H9 (cell line): ENCODE measurements at regions not wholly inside any gene's neighbourhood (a gene's known extent, or its start where the extent isn't known, plus 50 kb on each side); places are given as distances from the start of the nearest gene placed in this dataset.

Experiments used
- DNase-seq: peaks from one replicate; pipeline ENCODE4 v3.0.0-alpha.2; 2017
- H2AFZ ChIP-seq: one replicate; pipeline ENCODE4 v1.6.1; 2013; ENCODE audit warnings: mild to moderate bottlenecking, low read length, control low read depth, moderate library complexity
- H2AK5ac ChIP-seq: 2 replicates; pipeline ENCODE4 v1.6.1; 2013; ENCODE audit warnings: low read length, control low read depth, mixed read lengths; ENCODE audit not compliant: insufficient read length
- H2BK120ac ChIP-seq: one replicate; pipeline ENCODE4 v1.6.1; 2013; ENCODE audit warnings: low read depth, mild to moderate bottlenecking, low read length, control low read depth, inconsistent platforms; ENCODE audit not compliant: poor library complexity, severe bottlenecking
- H2BK12ac ChIP-seq: 2 replicates; pipeline ENCODE4 v1.6.1; 2013; ENCODE audit warnings: low read length, control low read depth, mixed read lengths, low read depth; ENCODE audit not compliant: insufficient read length
- H2BK15ac ChIP-seq: 2 replicates; pipeline ENCODE4 v1.6.1; 2013; ENCODE audit warnings: low read depth, low read length, control low read depth
- H2BK20ac ChIP-seq: one replicate; pipeline ENCODE4 v1.6.1; 2013; ENCODE audit warnings: low read depth, mild to moderate bottlenecking, low read length, control low read depth, inconsistent platforms; ENCODE audit not compliant: poor library complexity, severe bottlenecking
- H2BK5ac ChIP-seq: 2 replicates; pipeline ENCODE4 v1.6.1; 2013; ENCODE audit warnings: low read length, control low read depth, mixed read lengths; ENCODE audit not compliant: insufficient read length
- H3K14ac ChIP-seq: 2 replicates; pipeline ENCODE4 v1.6.1; 2013; ENCODE audit warnings: low read length, control low read depth; ENCODE audit not compliant: insufficient read depth
- H3K18ac ChIP-seq: 2 replicates; pipeline ENCODE4 v1.6.1; 2013; ENCODE audit warnings: low read depth, mild to moderate bottlenecking, mixed read lengths, low read length, control low read depth; ENCODE audit not compliant: insufficient read length
- H3K23ac ChIP-seq: 2 replicates; pipeline ENCODE4 v1.6.1; 2013; ENCODE audit warnings: low read length, control low read depth, mixed read lengths, low read depth; ENCODE audit not compliant: insufficient read length
- H3K23me2 ChIP-seq: 2 replicates; pipeline ENCODE4 v1.6.1; 2013; ENCODE audit warnings: low read depth, mild to moderate bottlenecking, mixed read lengths, low read length, control low read depth; ENCODE audit not compliant: insufficient read length, poor library complexity, severe bottlenecking
- H3K27ac ChIP-seq: 2 replicates; pipeline ENCODE4 v1.5.1; 2013; ENCODE audit warnings: low read length, control low read depth, mixed read lengths, low read depth; ENCODE audit not compliant: insufficient read length
- H3K27me3 ChIP-seq: 2 replicates; pipeline ENCODE4 v1.6.1; 2013; ENCODE audit warnings: low read length, control low read depth, inconsistent platforms; ENCODE audit not compliant: insufficient read depth
- H3K4ac ChIP-seq: 2 replicates; pipeline ENCODE4 v1.6.1; 2013; ENCODE audit warnings: low read depth, mild to moderate bottlenecking, control low read depth, inconsistent platforms, low read length, moderate library complexity
- H3K4me1 ChIP-seq: 2 replicates; pipeline ENCODE4 v1.6.1; 2013; ENCODE audit warnings: low read length, control low read depth, inconsistent platforms; ENCODE audit not compliant: insufficient read depth
- H3K4me2 ChIP-seq: 2 replicates; pipeline ENCODE4 v1.6.1; 2013; ENCODE audit warnings: low read length, control low read depth, mixed read lengths; ENCODE audit not compliant: insufficient read length, insufficient read depth
- H3K56ac ChIP-seq: 2 replicates; pipeline ENCODE4 v1.6.1; 2013; ENCODE audit warnings: low read depth, mild to moderate bottlenecking, mixed read lengths, low read length, control low read depth; ENCODE audit not compliant: insufficient read length
- H3K79me1 ChIP-seq: 2 replicates; pipeline ENCODE4 v1.6.1; 2013; ENCODE audit warnings: low read depth, mild to moderate bottlenecking, moderate library complexity, low read length, control low read depth, inconsistent platforms; ENCODE audit not compliant: insufficient read depth, poor library complexity, severe bottlenecking
- H3K79me2 ChIP-seq: 2 replicates; pipeline ENCODE4 v1.6.1; 2013; ENCODE audit warnings: low read length, control low read depth, inconsistent platforms; ENCODE audit not compliant: insufficient read depth
- H3K9ac ChIP-seq: 2 replicates; pipeline ENCODE4 v1.6.1; 2013; ENCODE audit warnings: low read length, control low read depth, mixed read lengths; ENCODE audit not compliant: insufficient read length; ENCODE audit errors: extremely low read depth
- H3K9me3 ChIP-seq: one replicate; pipeline ENCODE4 v1.6.1; 2013; ENCODE audit warnings: low read depth, low read length, inconsistent platforms; ENCODE audit not compliant: control insufficient read depth
- H3T11ph ChIP-seq: one replicate; pipeline ENCODE4 v1.6.1; 2013; ENCODE audit warnings: mild to moderate bottlenecking, low read length, control low read depth, inconsistent platforms
- H4K20me1 ChIP-seq: one replicate; pipeline ENCODE4 v1.6.1; 2013; ENCODE audit not compliant: control insufficient read depth, insufficient read length, insufficient read depth
- H4K5ac ChIP-seq: 2 replicates; pipeline ENCODE4 v1.6.1; 2013; ENCODE audit warnings: low read depth, mild to moderate bottlenecking, mixed read lengths, low read length, control low read depth; ENCODE audit not compliant: insufficient read length
- H4K8ac ChIP-seq: replicated peaks from 2 replicates; pipeline ENCODE4 v1.6.1; 2013; ENCODE audit warnings: low read length, control low read depth, mixed read lengths, low read depth; ENCODE audit not compliant: insufficient read length
- H4K91ac ChIP-seq: 2 replicates; pipeline ENCODE4 v1.6.1; 2013; ENCODE audit warnings: low read depth, mild to moderate bottlenecking, moderate library complexity, mixed read lengths, low read length, control low read depth; ENCODE audit not compliant: insufficient read length
- H3K27ac Mint-ChIP-seq, 3 experiments: 2 replicates in 2 of 3; 3 replicates in 1 of 3; pipeline ENCODE4 v1.8.0; 2020 to 2021; ENCODE audit warnings: mixed read lengths in 3 of 3, mild to moderate bottlenecking in 1 of 3, moderate library complexity in 1 of 3
- H3K27me3 Mint-ChIP-seq: 2 replicates; pipeline ENCODE4 v1.8.0; 2021; ENCODE audit warnings: low read depth, mild to moderate bottlenecking, moderate library complexity, mixed read lengths
- H3K36me3 Mint-ChIP-seq, 3 experiments: 2 replicates in 2 of 3; 3 replicates in 1 of 3; pipeline ENCODE4 v1.8.0; 2020 to 2021; ENCODE audit warnings: low read depth in 3 of 3, mixed read lengths in 3 of 3; ENCODE audit not compliant: insufficient read depth in 1 of 3
- H3K4me1 Mint-ChIP-seq, 2 experiments: 2 replicates each; pipeline ENCODE4 v1.8.0; 2020; ENCODE audit warnings: mixed read lengths in 2 of 2
- H3K4me3 Mint-ChIP-seq, 2 experiments: 2 replicates in 1 of 2; 3 replicates in 1 of 2; pipeline ENCODE4 v1.8.0; 2020 to 2021; ENCODE audit warnings: mild to moderate bottlenecking in 2 of 2, mixed read lengths in 2 of 2, moderate library complexity in 1 of 2
- H3K9me3 Mint-ChIP-seq, 2 experiments: 2 replicates in 1 of 2; 3 replicates in 1 of 2; pipeline ENCODE4 v1.8.0; 2020; ENCODE audit warnings: mild to moderate bottlenecking in 2 of 2, mixed read lengths in 2 of 2, moderate library complexity in 1 of 2
- CTCF ChIP-seq: fragments of 200-600 bp; sonication (generic); conservative IDR thresholded peaks from 3 replicates; pipeline ENCODE4 v1.8.0; 2021; ENCODE audit warnings: antibody characterized with exemption, mild to moderate bottlenecking

GRCh38 chr15:38860674-38861073, 296.1 kb upstream of the RASGRP1 start:
- no peak for TF ChIP-seq CTCF
- Mint-ChIP-seq H3K36me3 (no peaks in the 10 kb centered on the region; a peak in 1 of 7 replicates), H3K4me3 (no peak overlapping the region), H3K27me3 (no peaks in the 10 kb centered on the region; the same call in 1 of the 2 replicates), H3K27ac (no peak overlapping the region), H3K9me3 (no peaks in the 10 kb centered on the region), H3K4me1 (peaks cover 4 to 6% of the 10 kb centered on the region in 2 experiments; a peak in 2 of 4 replicates)
- no peak for DNase-seq
- H2BK12ac ChIP-seq, result no peak overlapping the region
- no peak overlapping the region for H3K4me2 ChIP-seq
- H3K4ac ChIP-seq, result no peak overlapping the region
- no peak overlapping the region for H3K56ac ChIP-seq
- H2AK5ac ChIP-seq, result no peak overlapping the region
- H4K20me1 ChIP-seq, result no peaks in the 10 kb centered on the region
- H3K14ac ChIP-seq, result no peak overlapping the region
- no peaks in the 10 kb centered on the region for H3K4me1 ChIP-seq
- H4K5ac ChIP-seq, result no peak overlapping the region
- H2BK120ac ChIP-seq, result no peak overlapping the region
- H3K9ac ChIP-seq, result no peak overlapping the region
- H4K91ac ChIP-seq, result no peak overlapping the region
- H3K23ac ChIP-seq, result no peak overlapping the region
- H3K27me3 ChIP-seq, result no peaks in the 10 kb centered on the region
- H2BK5ac ChIP-seq, result no peak overlapping the region
- H3K9me3 ChIP-seq, result no peaks in the 10 kb centered on the region
- H3K27ac ChIP-seq, result no peak overlapping the region
- H3K79me1 ChIP-seq, result no peaks in the 10 kb centered on the region
- no peak overlapping the region for H2BK20ac ChIP-seq
- no peaks in the 10 kb centered on the region for H3K23me2 ChIP-seq
- H4K8ac ChIP-seq, result no peak overlapping the region
- no peak overlapping the region for H2BK15ac ChIP-seq
- no peak overlapping the region for H3T11ph ChIP-seq
- H3K18ac ChIP-seq, result no peak overlapping the region
- no peak overlapping the region for H2AFZ ChIP-seq
- no peaks in the 10 kb centered on the region for H3K79me2 ChIP-seq
